Dermis microvascular lymphatic vessel endothelial cell (primary cell): ENCODE measurements at regions not wholly inside any gene's neighbourhood (a gene's known extent, or its start where the extent isn't known, plus 50 kb on each side); places are given as distances from the start of the nearest gene placed in this dataset.
A peak's percentile ranks its signal among the peaks of the same experiment; 100 is the strongest.
"Not testable (repeated sequence)": the region's sequence is repeated elsewhere in the genome, so short reads cannot be mapped to it uniquely, and the experiment has no call there.

ENCODE experiments used
- DNase-seq, 2 donors: peaks; one replicate each; pipeline versions ENCODE4 v3.0.0 to v3.0.0-alpha.2; 2010; ENCODE audit warnings: low read depth in 2 of 2

- DNase-seq, result no peak
Observed at GRCh38 chr1:170375082-170375723, 156.8 kb upstream of the GORAB start.

- DNase-seq, result no peak
Observed at GRCh38 chr1:170376801-170377385, 155.1 kb upstream of the GORAB start.

- DNase-seq, result no peak
Observed at GRCh38 chr1:170377440-170377839, 154.5 kb upstream of the GORAB start.

GRCh38 chr1:170377896-170378634, 153.9 kb upstream of the GORAB start:
- DNase-seq, result peak; percentile 9 to 25

GRCh38 chr1:170385750-170386149, 146.2 kb upstream of the GORAB start:
- no peak for DNase-seq

DNA sequence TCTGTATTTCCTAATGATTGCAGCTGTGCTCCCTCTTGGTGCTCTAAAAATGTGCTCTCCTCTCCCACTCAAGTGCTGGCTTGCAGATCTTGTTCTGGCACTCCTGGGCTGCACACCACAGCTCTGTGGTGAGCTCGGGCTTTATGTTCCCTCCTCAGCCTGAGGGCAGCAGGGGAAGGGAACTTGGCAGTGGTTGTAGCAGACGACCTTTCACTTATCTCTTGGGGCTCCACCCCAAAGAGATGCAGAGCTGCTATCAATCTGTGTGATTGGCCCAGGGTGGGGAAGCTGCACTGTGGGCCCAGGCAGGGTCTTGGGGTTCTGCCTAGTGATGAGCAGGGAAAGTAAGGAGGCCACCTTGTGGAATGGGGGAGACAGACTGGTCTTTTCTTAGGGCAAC, 143.5 kb upstream of the GORAB start:
- DNase-seq, result no peak

DNA sequence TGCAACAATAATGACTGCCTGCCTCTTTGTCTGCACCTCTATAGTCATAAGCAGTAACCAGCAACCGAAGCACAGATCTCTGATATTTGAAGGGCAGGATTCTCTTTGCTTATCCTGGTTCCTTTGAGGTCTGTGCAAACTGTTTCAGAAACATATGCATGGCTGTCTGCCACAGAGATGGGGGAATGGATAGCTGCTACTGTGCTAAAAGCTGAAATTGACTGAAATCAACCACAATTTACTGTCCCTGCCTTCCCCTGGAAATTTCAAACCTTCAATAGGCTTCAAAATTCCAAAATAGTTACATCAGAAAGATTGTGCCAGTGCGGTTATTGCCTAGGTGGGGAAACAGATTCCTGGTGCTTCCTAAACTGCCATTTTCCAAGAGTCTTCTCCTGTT, 136.8 kb upstream of the GORAB start:
- no peak for DNase-seq

GRCh38 chr1:170397061-170397460, 134.9 kb upstream of the GORAB start:
- DNase-seq, result no peak

DNA sequence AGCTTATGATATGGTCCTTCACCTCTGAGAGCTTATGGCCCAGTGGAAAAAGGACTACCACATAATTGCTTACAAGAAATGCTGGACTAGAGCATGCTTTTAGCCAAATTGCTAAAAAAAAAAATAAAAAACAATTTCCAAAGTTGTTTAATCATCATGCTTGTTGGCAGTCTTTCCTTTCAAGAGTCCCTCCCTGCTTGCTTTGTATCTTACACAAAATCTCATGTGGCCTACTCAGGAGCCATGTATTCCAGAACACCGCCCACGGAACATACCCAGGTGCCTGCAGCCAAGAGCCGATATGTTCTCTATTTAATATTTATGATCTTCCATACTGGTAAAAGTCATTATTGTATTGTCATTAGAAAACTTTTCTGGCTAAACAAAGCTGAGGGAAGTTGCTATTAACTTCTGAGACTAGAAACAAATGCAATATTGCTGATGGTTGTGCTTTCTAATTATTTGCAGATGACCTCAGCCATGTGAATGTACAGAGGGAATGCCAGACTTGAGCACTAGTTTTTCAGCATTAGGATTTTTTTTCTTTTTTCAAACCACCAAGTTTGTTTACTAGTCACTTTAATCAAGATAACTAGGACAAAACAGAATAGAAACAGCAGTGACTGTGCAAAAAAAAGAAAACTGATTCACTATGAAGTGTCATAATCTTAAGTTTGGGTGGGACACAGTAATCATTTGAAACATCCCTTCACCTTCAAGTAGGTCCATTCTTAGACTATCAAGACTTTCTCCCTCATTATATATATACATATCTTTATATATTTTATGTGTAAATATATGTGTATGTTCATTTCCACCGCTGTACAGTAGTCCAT, 129.3 kb upstream of the GORAB start:
- DNase-seq, result no peak

DNA sequence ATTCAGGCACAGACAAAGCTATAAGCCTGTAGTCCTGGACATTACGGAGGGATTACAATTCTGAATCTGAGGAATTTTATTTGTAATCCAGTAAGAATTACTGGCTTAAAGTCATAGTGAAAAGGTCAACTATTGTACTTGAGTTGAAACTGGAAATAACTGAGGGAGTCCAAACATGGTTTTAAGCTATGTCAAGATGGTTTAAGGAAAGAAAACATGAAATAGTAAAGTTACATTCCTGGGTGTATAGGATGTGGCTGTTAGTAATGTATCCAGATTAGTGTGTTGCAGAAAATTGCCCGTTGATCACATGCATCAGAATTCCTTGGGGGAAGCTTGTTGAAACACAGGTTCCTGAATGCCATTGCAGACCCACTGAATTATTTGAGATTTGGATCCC, 124.8 kb upstream of the GORAB start:
- no peak for DNase-seq

DNA sequence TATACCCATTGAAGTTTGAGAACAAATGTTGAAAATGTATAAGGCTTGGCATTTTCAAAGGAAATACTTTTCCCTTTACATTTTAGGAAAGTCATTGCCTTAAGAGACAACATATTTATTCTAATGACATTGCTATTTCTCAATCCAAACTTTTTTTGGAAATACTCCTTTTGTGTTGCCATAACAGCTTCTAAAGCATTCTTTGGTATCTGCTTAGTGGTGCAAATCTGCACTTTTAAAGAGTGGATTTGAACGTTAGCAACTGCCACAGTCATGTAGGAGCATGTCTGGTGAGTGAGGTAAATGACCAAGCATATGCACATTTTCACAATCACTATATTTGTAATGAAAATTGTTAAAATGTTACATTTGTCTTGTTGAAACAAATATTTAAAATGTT, 124.4 kb upstream of the GORAB start:
- no peak for DNase-seq

- DNase-seq, result peak in 1 of 2 donors; percentile 11
Observed at GRCh38 chr1:170410401-170411166, 121.4 kb upstream of the GORAB start.

GRCh38 chr1:170414989-170415709, 116.8 kb upstream of the GORAB start:
- DNase-seq, result no peak

- no peak for DNase-seq
Observed at GRCh38 chr1:170415710-170416372, 116.1 kb upstream of the GORAB start.

DNA sequence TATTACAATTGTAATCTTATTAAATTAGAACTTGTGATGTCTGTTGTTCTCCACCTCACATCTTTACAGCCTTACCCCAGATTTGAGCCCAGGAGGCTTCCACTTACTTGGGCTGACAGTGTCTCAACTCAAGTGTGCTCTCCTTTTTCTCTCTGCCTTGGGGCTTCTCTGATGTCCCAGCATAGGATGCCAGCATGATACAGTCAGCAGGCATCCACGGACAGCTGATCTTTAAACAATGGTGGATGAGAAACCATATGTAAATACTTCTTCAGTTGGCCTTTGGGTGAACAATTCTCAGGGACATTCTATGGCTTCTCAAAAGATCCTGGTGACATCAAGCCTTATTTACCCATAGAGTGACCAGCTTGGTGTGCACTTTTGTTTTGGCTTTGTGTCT, 107.6 kb upstream of the GORAB start:
- no peak for DNase-seq

- no peak for DNase-seq
Observed at GRCh38 chr1:170426596-170426995, 105.4 kb upstream of the GORAB start.

DNA sequence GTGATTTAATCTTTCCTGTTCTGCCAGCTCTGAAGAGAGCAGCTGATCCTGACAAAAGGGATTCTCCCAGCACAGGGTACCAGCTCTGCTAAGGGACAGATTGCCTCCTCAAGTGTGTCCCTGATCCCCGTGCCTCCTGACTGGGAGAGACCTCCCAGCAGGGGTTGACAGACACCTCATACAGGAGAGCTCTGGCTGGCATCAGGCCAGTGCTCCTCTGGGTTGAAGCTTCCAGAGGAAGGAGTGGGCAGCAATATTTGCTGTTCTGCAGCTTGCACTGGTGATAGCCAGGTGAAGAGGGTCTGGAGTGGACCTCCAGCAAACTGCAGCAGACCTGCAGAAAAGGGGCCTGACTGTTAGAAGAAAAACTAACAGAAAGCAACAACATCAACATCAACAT, 105.0 kb upstream of the GORAB start:
- DNase-seq, result not testable (repeated sequence)

- DNase-seq, result peak in 1 of 2 donors; percentile 14
Observed at GRCh38 chr1:170436928-170437327, 95.0 kb upstream of the GORAB start.

GRCh38 chr1:170445096-170445495, 86.9 kb upstream of the GORAB start:
- no peak for DNase-seq

GRCh38 chr1:170448661-170449158, 83.3 kb upstream of the GORAB start:
- no peak for DNase-seq
